HS-5 (cell line): ENCODE measurements at regions not wholly inside any gene's neighbourhood (a gene's known extent, or its start where the extent isn't known, plus 50 kb on each side); places are given as distances from the start of the nearest gene placed in this dataset.

Source experiments
- DNase-seq: peaks from one replicate; pipeline ENCODE4 v3.0.0-alpha.2; 2012; ENCODE audit warnings: low read depth

- no peak for DNase-seq
Observed at GRCh38 chr12:77777274-77777673, 53.4 kb upstream of the NAV3 start.

DNA sequence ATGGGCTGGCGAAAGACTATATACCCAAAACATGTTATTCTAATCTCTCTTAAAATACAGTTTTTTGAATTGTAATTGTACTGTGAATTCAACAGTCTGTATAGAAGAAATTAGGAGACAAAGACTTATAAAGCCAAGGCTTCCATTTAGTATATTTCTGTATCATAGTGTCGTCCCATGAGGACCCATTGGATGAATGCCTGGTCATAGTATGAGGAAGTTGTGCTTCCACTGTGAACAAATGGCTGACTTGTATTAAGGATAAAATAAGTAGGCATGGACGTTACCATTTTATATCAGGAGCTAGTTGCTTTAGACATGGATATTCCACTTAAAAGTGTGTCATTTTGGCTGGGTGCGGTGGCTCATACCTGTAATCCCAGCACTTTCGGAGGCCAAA lies 55.9 kb upstream of the NAV3 start:
- no peak for DNase-seq

- DNase-seq: no peak
Observed at GRCh38 chr12:77772676-77773298, 57.9 kb upstream of the NAV3 start.

GRCh38 chr12:77768558-77768957 lies 62.1 kb upstream of the NAV3 start:
- no peak for DNase-seq

DNA sequence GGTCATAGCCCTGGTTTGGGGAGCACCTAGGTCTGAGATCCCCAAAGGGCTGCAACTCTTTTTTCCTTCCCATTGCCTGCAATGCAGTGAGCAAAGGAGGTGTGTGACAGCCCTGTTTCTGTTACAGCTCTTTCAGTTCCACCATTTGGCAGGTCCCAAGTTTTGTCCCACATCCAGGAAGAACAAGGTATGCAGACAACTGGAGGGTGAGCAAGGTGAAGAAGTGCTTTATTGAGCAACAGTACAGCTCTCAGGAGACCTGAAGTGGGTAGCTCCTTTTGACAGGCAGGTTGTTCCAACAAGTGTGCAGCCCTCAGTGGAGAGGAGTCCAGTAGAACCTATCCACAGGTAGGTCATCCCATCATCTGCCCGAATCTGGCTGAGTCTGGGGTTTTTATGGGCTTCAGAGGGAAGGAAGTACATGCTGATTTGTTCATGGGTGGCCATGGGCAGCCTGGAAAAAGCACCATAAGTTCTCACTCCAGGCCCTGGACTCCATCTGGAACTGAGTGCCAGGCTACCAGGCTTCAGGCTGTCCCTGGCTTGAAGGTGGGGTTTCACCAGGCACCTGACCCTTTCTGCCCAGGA lies 62.8 kb upstream of the NAV3 start:
- no peak for DNase-seq

- no peak for DNase-seq
Observed at GRCh38 chr12:77767335-77767734, 63.4 kb upstream of the NAV3 start.

DNA sequence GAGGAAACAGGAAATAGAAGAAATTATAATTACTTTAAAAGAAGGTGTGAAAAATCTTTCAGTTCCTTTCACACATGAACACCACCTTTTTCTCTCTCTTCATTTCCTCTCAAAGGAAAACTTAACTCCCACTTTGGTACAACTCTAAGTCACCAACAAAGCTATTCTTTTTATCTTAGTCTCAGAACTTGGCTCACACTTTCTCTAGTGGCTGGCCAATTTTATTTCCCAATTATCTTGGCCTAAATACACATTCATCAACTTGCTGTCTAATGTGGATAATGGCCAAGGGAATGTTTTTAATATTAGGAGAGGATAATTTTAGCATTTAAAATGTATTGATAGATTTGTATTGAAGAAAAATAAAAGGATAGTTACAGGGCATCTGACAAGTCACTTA lies 64.5 kb upstream of the NAV3 start:
- no peak for DNase-seq

GRCh38 chr12:77761286-77761685 lies 69.4 kb upstream of the NAV3 start:
- no peak for DNase-seq

- DNase-seq: no peak
Observed at GRCh38 chr12:77760271-77761025, 70.2 kb upstream of the NAV3 start.

- no peak for DNase-seq
Observed at GRCh38 chr12:77754086-77754485, 76.6 kb upstream of the NAV3 start.

DNA sequence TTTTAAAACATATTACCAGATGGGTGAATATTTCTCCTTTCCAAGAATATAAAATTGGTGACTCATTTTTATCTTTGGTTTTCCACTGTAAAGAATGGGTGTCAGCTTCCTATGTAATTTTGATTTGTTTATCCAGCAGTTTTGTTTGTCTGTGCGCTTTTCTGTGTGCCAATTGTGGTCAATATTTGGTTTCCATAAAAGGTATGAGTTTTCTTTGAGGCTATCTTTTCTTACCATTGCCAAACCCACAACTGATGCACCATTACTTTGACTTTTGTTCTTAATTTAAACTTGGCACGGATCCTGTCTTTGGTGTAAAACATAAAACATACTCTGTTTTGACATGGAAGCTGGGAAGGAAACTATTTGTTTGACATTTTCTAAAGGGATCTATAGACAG lies 78.8 kb upstream of the NAV3 start:
- no peak for DNase-seq

- no peak for DNase-seq
Observed at GRCh38 chr12:77746096-77746495, 84.6 kb upstream of the NAV3 start.

- DNase-seq: no peak
Observed at GRCh38 chr12:77745624-77746023, 85.1 kb upstream of the NAV3 start.

DNA sequence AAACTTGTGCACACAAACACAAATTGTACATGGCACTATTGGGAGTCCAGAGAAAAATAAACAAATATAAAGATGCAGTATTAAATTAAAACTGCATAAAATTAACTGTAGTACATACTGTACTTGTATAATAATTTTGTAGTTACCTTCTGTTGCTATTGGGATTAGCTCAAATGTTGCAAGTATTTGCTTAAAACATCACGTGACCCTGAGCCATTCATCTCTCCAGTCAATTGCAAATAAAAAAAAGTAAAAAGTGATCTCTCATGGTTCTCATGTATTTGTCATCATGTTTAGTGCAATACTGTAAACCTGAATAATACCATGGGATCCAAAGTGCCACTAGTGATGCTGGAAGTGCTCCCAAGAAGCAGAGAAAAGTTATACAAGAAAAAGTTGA lies 88.1 kb upstream of the NAV3 start:
- DNase-seq: no peak

- DNase-seq: no peak
Observed at GRCh38 chr12:77741974-77742517, 88.6 kb upstream of the NAV3 start.

DNA sequence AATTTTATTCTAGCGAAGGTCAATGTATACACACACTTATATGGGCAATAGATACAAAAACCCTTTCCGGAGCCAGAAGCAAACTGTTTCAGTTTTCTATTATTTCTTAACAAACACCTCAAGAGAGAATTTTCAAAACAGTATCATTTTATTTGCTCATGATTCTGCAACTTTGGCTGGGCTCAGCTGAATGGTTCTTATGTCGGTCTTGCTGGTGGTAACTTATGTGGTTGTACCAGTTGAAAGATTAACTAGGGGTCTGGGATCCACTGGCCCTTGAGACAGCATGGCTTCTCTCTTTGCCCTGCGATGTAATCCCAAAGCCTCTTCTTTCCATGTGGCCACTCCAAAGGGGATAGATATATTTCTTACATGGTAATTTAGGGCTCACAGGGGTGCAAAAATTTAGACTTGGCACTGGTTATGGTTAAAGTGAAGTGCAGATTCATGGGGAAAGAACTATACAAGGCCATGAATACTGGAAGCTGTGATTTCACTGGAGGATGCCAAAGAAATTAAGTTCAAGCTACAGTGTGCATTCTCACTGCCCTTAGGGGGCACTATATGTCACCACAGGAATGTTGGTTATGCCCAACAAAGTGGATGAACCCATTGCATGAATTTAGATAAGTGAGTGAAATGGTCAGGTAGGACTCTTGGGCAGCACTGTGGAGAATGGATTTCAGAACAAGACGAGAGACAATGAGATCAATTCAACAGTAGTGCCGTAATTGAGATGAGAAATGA lies 94.3 kb upstream of the NAV3 start:
- DNase-seq: no peak

GRCh38 chr12:77734214-77734883 lies 96.3 kb upstream of the NAV3 start:
- DNase-seq: no peak

DNA sequence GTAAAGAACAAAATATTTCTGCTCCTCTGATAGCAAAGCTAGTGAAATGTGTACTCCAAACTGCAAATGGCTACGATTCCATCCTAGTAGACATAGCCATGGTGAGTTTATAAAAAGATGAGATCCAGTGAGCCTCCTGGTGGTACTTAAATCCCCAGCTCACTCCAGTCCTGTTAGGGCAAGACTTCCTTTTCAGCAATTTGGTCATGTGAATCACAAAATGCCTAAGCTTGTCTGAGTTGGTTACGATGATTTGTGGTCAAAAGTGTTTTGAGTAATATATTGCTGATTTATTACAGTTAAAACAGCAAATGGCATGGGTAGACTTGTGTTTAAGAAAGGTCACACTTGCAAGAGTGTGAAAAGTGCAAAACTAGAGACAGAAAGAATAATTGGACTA lies 102.7 kb upstream of the NAV3 start:
- DNase-seq: no peak

DNA sequence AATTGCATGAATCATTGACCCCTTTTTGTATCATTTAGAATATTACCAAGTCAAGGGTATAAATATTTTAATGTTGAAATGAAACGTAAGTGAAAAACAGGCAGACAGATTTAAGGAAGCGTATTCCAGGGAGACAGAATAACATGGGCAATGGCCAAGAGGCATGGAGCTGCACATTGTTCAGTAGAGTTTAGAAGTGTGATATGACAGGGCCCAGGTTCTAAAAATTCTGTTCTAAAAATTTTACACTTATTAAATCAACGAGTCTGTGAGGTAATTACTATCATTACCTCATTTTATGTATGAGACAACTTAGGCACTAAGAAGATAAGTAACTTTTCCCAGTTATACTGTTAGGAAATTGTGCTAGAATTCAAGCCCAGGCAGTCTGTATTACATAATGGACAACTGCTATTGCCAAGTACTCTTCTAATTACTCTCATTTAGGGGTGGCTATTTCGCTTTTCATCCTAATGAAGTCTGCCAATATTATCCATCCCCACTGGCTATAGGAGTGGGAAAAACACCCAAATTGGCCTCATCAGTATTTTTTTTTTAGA lies 103.2 kb upstream of the NAV3 start:
- DNase-seq: no peak

GRCh38 chr12:77725611-77726010 lies 105.1 kb upstream of the NAV3 start:
- DNase-seq: no peak

GRCh38 chr12:77724367-77724957 lies 106.2 kb upstream of the NAV3 start:
- no peak for DNase-seq
